ENCODE measurements at regions not wholly inside any gene's neighbourhood (a gene's known extent, or its start where the extent isn't known, plus 50 kb on each side); places are given as distances from the start of the nearest gene placed in this dataset.

DNA sequence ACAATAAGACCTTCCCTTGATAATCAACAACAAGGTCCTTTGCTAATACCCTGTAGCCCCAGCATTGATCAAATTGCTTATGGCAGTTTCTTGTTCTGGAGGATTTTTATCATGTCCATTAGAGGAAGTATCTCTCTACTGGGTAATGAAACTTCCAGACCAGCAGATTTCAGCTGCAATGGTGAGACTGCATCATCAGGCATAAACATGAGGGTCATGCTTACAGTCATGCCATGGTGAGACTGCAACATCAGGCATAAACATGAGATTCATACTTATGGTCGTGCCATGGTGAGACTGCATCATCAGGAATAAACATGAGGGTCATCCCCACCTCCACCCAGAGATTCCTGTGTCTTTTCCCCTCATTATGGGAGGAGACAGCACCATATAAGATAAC lies 129.0 kb upstream of the LIPC start:
- FAIRE-seq (no peak), ATAC-seq (no peak)
- TF ChIP-seq, protein P1, sequence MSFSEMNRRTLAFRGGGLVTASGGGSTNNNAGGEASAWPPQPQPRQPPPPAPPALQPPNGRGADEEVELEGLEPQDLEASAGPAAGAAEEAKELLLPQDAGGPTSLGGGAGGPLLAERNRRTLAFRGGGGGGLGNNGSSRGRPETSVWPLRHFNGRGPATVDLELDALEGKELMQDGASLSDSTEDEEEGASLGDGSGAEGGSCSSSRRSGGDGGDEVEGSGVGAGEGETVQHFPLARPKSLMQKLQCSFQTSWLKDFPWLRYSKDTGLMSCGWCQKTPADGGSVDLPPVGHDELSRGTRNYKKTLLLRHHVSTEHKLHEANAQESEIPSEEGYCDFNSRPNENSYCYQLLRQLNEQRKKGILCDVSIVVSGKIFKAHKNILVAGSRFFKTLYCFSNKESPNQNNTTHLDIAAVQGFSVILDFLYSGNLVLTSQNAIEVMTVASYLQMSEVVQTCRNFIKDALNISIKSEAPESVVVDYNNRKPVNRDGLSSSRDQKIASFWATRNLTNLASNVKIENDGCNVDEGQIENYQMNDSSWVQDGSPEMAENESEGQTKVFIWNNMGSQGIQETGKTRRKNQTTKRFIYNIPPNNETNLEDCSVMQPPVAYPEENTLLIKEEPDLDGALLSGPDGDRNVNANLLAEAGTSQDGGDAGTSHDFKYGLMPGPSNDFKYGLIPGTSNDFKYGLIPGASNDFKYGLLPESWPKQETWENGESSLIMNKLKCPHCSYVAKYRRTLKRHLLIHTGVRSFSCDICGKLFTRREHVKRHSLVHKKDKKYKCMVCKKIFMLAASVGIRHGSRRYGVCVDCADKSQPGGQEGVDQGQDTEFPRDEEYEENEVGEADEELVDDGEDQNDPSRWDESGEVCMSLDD (CRISPR knock-in tag; IDR thresholded peaks at IDR 0.05; ENCODE audit: borderline replicate concordance): no peak
- TF ChIP-seq ONECUT2 (CRISPR knock-in tag; IDR thresholded peaks at IDR 0.05) (no peak), KAT2B (IDR thresholded peaks at IDR 0.05; ENCODE audit: borderline replicate concordance, low read depth, low read length) (no peak), HDAC1 (CRISPR knock-in tag; IDR thresholded peaks at IDR 0.05) (no peak), CBFB (CRISPR knock-in tag; IDR thresholded peaks at IDR 0.05) (no peak), EEA1 (CRISPR knock-in tag; IDR thresholded peaks at IDR 0.05; ENCODE audit: borderline replicate concordance) (no peak), TCF12 (IDR thresholded peaks at IDR 0.05) (no peak), TCF12 (CRISPR knock-in tag; IDR thresholded peaks at IDR 0.05) (no peak), MED13 (CRISPR knock-in tag; IDR thresholded peaks at IDR 0.05) (no peak), ZNF772 (CRISPR knock-in tag; IDR thresholded peaks at IDR 0.05) (no peak), MED8 (CRISPR knock-in tag; IDR thresholded peaks at IDR 0.05; ENCODE audit: insufficient replicate concordance) (no peak), ZNF260 (CRISPR knock-in tag; IDR thresholded peaks at IDR 0.05; ENCODE audit: borderline replicate concordance, low read depth) (no peak), ZNF263 (CRISPR knock-in tag; IDR thresholded peaks at IDR 0.05) (no peak), ZNF383 (CRISPR knock-in tag; IDR thresholded peaks at IDR 0.05; ENCODE audit: borderline replicate concordance) (no peak), ZSCAN30 (CRISPR knock-in tag; IDR thresholded peaks at IDR 0.05) (no peak)
- TF ChIP-seq, protein P2, sequence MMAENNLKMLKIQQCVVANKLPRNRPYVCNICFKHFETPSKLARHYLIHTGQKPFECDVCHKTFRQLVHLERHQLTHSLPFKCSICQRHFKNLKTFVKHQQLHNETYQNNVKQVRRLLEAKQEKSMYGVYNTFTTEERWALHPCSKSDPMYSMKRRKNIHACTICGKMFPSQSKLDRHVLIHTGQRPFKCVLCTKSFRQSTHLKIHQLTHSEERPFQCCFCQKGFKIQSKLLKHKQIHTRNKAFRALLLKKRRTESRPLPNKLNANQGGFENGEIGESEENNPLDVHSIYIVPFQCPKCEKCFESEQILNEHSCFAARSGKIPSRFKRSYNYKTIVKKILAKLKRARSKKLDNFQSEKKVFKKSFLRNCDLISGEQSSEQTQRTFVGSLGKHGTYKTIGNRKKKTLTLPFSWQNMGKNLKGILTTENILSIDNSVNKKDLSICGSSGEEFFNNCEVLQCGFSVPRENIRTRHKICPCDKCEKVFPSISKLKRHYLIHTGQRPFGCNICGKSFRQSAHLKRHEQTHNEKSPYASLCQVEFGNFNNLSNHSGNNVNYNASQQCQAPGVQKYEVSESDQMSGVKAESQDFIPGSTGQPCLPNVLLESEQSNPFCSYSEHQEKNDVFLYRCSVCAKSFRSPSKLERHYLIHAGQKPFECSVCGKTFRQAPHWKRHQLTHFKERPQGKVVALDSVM (CRISPR knock-in tag; IDR thresholded peaks at IDR 0.05): no peak
- TF ChIP-seq, protein P3, sequence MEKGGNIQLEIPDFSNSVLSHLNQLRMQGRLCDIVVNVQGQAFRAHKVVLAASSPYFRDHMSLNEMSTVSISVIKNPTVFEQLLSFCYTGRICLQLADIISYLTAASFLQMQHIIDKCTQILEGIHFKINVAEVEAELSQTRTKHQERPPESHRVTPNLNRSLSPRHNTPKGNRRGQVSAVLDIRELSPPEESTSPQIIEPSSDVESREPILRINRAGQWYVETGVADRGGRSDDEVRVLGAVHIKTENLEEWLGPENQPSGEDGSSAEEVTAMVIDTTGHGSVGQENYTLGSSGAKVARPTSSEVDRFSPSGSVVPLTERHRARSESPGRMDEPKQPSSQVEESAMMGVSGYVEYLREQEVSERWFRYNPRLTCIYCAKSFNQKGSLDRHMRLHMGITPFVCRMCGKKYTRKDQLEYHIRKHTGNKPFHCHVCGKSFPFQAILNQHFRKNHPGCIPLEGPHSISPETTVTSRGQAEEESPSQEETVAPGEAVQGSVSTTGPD (CRISPR knock-in tag; IDR thresholded peaks at IDR 0.05): no peak
- TF ChIP-seq, protein P4, sequence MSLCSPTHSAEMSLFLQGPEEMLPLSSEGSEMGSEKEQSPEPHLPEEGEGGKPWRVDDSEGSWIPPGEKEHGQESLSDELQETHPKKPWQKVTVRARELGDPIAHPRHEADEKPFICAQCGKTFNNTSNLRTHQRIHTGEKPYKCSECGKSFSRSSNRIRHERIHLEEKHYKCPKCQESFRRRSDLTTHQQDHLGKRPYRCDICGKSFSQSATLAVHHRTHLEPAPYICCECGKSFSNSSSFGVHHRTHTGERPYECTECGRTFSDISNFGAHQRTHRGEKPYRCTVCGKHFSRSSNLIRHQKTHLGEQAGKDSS (CRISPR knock-in tag; IDR thresholded peaks at IDR 0.05; ENCODE audit: borderline replicate concordance, low read depth): no peak

More for the DNA sequence above, 129.0 kb upstream of the LIPC start:
- no peaks in the 10 kb centered on the region for H4K20me1 ChIP-seq (ENCODE audit: insufficient read depth, low read length)
- no CpG with 5 or more reads among the region's 1 CpG for WGBS (ENCODE audit: low lambda C conversion rate)
- H3K27me3 ChIP-seq (ENCODE audit: control insufficient read depth in 1 of 2, insufficient read depth in 2 of 2, low read length in 2 of 2): no peaks in the 10 kb centered on the region
- H3K27ac ChIP-seq (ENCODE audit: extremely low read length, insufficient read depth, low read length): no peak overlapping the region
- H3K9ac ChIP-seq (ENCODE audit: insufficient read depth, low read depth, low read length): no peak overlapping the region
- in situ Hi-C loops (cut with HindIII; ENCODE audit: extremely low pct_ligation_motif_present, low pct_unique_long_range_greater_than_20kb) (no loop called here), intact Hi-C loops (cut with micrococcal nuclease; ENCODE audit: unreplicated experiment) (no loop called here)
- BruUV-seq (replicated peaks): no TSS peak
- H3K9me3 ChIP-seq (ENCODE audit: low read length): no peaks in the 10 kb centered on the region
- no peaks in the 10 kb centered on the region for H3K79me2 ChIP-seq (ENCODE audit: insufficient read depth, low read length)
- no peak overlapping the region for H3K4me3 ChIP-seq (replicated peaks in 1 of 3; ENCODE audit: insufficient read depth in 1 of 3, low read depth in 2 of 3, low read length in 3 of 3)
- H3K4me1 ChIP-seq (ENCODE audit: insufficient read depth, low read length): peaks cover 20% of the 10 kb centered on the region
- POLR2A ChIA-PET: no interaction called here
- no peak for DNase-seq (ENCODE audit: low spot score)
- CTCF ChIA-PET (ENCODE audit: low intra/inter-chr PET ratio, low total read pairs): no interaction called here
- no peak overlapping the region for H3K4me2 ChIP-seq (ENCODE audit: low read depth, low read length)
- no peaks in the 10 kb centered on the region for H3K36me3 ChIP-seq (replicated peaks in 1 of 2; ENCODE audit: control insufficient read depth in 1 of 2, insufficient read depth in 2 of 2, low read length in 2 of 2)
- no peak overlapping the region for H2AFZ ChIP-seq (ENCODE audit: low read length)
